GM12891 (cell line): ENCODE measurements at regions not wholly inside any gene's neighbourhood (a gene's known extent, or its start where the extent isn't known, plus 50 kb on each side); places are given as distances from the start of the nearest gene placed in this dataset.

Source experiments
- DNase-seq: peaks from one replicate; pipeline ENCODE4 v3.0.0; 2011; ENCODE audit warnings: low spot score; ENCODE audit not compliant: insufficient read length
- FAIRE-seq: peaks from 2 replicates; lab custom pipeline; 2011; peaks lifted over from hg19 to GRCh38; lab: Jason Lieb, UNC
- PAX5 ChIP-seq: IDR thresholded peaks from 2 replicates; pipeline ENCODE4 v1.6.1; 2011; ENCODE audit warnings: low read length, moderate library complexity, mild to moderate bottlenecking; ENCODE audit not compliant: insufficient read depth, severe bottlenecking
- POLR2A ChIP-seq: IDR thresholded peaks from 2 replicates; pipeline ENCODE4 v1.6.1; 2011; ENCODE audit warnings: low read depth, low read length, control low read depth
- POLR2AphosphoS5 ChIP-seq: IDR thresholded peaks from 2 replicates; pipeline ENCODE4 v1.6.1; 2011; ENCODE audit warnings: low read depth, low read length, control low read depth
- POU2F2 ChIP-seq: IDR thresholded peaks from 2 replicates; pipeline ENCODE4 v1.6.1; 2011; ENCODE audit warnings: low read depth, mild to moderate bottlenecking, control low read depth, low read length, moderate library complexity
- SPI1 ChIP-seq: IDR thresholded peaks from 2 replicates; pipeline ENCODE4 v1.6.1; 2011; ENCODE audit warnings: low read depth, low read length, control low read depth
- TAF1 ChIP-seq: IDR thresholded peaks from 2 replicates; pipeline ENCODE4 v1.6.1; 2011; ENCODE audit warnings: low read depth, low read length, control low read depth

DNA sequence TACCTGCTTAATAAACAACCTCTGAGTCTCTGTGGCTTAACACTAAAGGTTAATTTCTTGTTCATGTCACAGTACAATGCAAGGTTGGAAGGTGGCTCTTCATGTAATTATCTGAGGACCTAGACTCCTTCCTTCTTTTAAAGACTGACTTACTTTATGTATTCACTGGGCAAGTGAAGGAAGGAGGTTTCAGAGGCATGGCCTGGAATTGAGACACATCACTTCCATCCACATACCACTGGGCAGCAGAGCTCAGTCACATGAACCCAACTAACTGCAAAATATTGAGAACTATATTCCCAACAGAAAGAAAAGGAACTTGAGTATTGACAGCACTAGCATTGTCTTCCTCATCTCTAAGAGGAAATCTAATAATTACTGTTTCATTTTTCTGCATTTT lies 57.5 kb upstream of the FN1 start:
- no peak for DNase-seq
- TF ChIP-seq SPI1 (no peak), POLR2A (no peak), POU2F2 (no peak), TAF1 (no peak), POLR2AphosphoS5 (no peak), PAX5 (no peak)
- FAIRE-seq: no peak

DNA sequence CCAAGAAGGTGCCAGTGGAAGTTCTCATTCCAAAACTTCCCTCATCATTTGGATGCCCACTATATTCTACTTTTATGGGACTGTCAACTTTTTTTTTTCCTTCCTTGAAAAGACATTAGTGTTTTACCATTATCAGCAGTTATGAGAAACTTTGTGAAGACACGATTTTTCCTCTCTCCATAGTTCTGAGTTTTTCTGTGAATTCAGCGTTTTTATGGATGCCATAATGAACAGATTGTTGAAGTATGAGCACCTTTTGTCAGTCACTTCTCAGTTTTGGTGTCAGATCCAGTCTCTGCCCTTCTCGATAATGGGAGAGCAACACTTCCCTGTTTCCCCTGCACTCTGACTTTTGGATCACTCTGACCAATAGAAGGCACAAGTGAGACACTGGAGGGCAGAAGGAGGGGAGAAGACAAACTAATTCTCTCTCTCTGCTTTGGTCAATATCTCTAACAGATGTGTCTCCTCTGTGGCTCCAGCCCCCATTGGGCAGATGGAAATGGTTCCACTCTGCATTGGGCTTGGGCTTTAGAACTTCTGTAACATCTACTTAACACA lies 53.5 kb upstream of the FN1 start:
- TF ChIP-seq PAX5: no peak
- TF ChIP-seq POU2F2: no peak
- no peak for TF ChIP-seq SPI1
- no peak for TF ChIP-seq TAF1
- no peak for TF ChIP-seq POLR2A
- TF ChIP-seq POLR2AphosphoS5: no peak
- no peak for FAIRE-seq
- no peak for DNase-seq

DNA sequence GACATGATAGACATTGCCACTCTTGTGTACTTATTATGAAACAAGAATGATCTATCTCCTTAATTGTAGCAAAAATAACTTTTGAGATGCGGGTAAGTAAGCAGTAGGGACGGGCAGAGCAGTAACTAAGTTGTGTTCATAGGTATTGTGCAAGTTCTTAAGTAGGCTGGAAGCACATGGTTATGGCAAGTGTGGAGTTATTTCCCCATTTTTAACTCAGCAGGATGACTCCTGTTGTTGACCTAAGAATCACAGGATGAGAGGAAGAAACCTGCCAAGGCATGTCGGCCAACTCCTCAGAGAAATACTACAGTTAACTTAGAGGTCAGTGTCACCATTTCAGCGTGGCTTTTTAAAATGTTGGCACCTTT lies 51.1 kb upstream of the FN1 start:
- no peak for FAIRE-seq
- DNase-seq: no peak
- TF ChIP-seq TAF1: no peak
- TF ChIP-seq POU2F2: no peak
- no peak for TF ChIP-seq POLR2AphosphoS5
- no peak for TF ChIP-seq PAX5
- no peak for TF ChIP-seq SPI1
- no peak for TF ChIP-seq POLR2A

DNA sequence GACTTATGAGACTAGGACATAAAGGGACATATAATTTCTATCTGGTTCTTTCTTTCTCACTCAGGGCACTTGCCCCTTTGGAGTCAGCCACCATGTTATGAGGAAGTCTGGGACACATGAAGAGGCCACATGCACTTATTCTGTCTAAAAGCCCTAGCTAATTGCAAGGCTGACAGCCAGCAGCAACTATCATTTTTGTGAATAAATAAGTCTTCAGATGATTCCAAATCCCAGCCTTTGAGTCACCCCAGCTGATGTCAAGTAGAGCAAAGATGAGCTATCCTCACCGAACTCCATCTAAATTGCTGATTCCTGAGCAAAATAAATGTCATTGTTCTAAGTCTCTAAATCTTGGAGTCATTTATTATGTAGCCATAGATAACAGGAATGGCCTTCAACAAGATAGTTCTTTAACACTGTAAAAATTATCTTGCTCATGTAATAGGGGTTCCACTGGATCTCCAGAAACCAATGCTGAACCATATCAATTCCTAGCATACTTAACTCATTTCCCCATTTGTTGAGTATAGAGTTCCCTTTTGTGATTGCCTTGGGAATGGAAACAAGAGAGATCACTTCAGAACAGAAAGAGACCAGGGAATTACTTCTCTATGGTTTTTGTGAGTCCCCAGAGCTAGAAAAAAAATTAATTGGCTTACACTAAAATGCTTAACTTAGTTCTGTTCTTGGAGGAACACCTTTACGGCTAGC lies 50.6 kb upstream of the FN1 start:
- FAIRE-seq: no peak
- DNase-seq: no peak
- no peak for TF ChIP-seq POLR2A
- TF ChIP-seq POLR2AphosphoS5: no peak
- TF ChIP-seq POU2F2: no peak
- no peak for TF ChIP-seq SPI1
- no peak for TF ChIP-seq PAX5
- no peak for TF ChIP-seq TAF1
